Testis (tissue), 2 donors: ENCODE measurements at regions not wholly inside any gene's neighbourhood (a gene's known extent, or its start where the extent isn't known, plus 50 kb on each side); places are given as distances from the start of the nearest gene placed in this dataset.
"Not testable (repeated sequence)": the region's sequence is repeated elsewhere in the genome, so short reads cannot be mapped to it uniquely, and the experiment has no call there.

Experiments
- DNase-seq: peaks from one replicate; pipeline ENCODE4 v3.0.0-alpha.2; 2019
- H3K27ac ChIP-seq, 2 donors: fragments of 200-600 bp; sonication (generic); one replicate each; pipeline ENCODE4 v1.5.1; 2019
- H3K27me3 ChIP-seq: fragments of 200-600 bp; sonication (generic); one replicate; pipeline ENCODE4 v1.5.1; 2019
- H3K36me3 ChIP-seq: fragments of 200-600 bp; sonication (generic); one replicate; pipeline ENCODE4 v1.5.1; 2017; ENCODE audit warnings: low read depth; ENCODE audit errors: missing control alignments
- H3K4me1 ChIP-seq: fragments of 200-600 bp; sonication (generic); one replicate; pipeline ENCODE4 v1.5.1; 2019
- H3K4me3 ChIP-seq, 2 donors: fragments of 200-600 bp; sonication (generic); one replicate each; pipeline ENCODE4 v1.5.1; 2017 to 2019
- H3K9me3 ChIP-seq: fragments of 200-600 bp; sonication (generic); one replicate; pipeline ENCODE4 v1.5.1; 2017
- POLR2A ChIP-seq: fragments of 450-650 bp; IDR thresholded peaks from one replicate; pipeline ENCODE4 v1.6.1; 2017; ENCODE audit warnings: antibody characterized with exemption, mild to moderate bottlenecking, moderate library complexity
- WGBS, 2 donors: methylation state at CpG; one replicate each; pipeline ENCODE4 v1.1.5; 2018; 5-methylcytosine and 5-hydroxymethylcytosine counted together
- intact Hi-C: fragments of 100-400 bp; cut with DNase I; formaldehyde crosslinking; loops from one replicate; pipeline ENCODE4 v1.15.1; 2023; ENCODE audit warnings: low total_unique reads
- TF ChIP-seq, protein P1 (sequence below), 3 experiments: fragments of 450-650 bp in 2 of 3; fragments of 200-600 bp in 1 of 3; sonication (generic) in 1 of 3; IDR thresholded peaks; one replicate each; pipeline ENCODE4 v1.5.1; 2016 to 2019; ENCODE audit warnings: antibody characterized with exemption in 3 of 3, mild to moderate bottlenecking in 2 of 3, moderate library complexity in 1 of 3

DNA sequence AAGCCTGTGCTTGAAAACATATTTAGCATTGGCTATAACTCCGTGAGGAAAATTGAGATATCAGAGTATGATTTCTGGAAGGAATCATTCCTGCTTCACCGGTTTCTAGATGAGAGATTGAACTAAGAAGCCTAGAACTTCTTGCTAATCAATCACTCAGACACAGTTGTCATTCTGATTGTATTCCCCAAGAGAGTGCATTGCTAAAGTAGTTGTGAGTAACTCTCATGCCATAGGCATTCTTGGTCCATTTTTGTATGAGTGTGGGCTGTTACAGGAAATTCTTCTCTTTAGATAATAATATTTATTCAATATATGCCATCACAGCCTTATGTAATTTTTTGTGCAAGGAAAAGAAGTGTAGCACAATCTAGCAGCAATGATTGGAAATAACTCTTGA lies 893.3 kb upstream of the MDGA2 start:
- H3K9me3 ChIP-seq, result no peaks in the 10 kb centered on the region
- H3K27me3 ChIP-seq, result no peaks in the 10 kb centered on the region
- intact Hi-C loops, result no loop called here
- no peak for DNase-seq
- TF ChIP-seq, protein P1, sequence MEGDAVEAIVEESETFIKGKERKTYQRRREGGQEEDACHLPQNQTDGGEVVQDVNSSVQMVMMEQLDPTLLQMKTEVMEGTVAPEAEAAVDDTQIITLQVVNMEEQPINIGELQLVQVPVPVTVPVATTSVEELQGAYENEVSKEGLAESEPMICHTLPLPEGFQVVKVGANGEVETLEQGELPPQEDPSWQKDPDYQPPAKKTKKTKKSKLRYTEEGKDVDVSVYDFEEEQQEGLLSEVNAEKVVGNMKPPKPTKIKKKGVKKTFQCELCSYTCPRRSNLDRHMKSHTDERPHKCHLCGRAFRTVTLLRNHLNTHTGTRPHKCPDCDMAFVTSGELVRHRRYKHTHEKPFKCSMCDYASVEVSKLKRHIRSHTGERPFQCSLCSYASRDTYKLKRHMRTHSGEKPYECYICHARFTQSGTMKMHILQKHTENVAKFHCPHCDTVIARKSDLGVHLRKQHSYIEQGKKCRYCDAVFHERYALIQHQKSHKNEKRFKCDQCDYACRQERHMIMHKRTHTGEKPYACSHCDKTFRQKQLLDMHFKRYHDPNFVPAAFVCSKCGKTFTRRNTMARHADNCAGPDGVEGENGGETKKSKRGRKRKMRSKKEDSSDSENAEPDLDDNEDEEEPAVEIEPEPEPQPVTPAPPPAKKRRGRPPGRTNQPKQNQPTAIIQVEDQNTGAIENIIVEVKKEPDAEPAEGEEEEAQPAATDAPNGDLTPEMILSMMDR (IDR thresholded peaks at IDR 0.05), result no peak
- TF ChIP-seq POLR2A, result no peak
- H3K27ac ChIP-seq, result no peak overlapping the region
- no peaks in the 10 kb centered on the region for H3K36me3 ChIP-seq
- H3K4me3 ChIP-seq, result no peak overlapping the region
- 70 to 71% methylated on average over 2 of the region's 2 CpGs for WGBS, 2 donors
- no peaks in the 10 kb centered on the region for H3K4me1 ChIP-seq

DNA sequence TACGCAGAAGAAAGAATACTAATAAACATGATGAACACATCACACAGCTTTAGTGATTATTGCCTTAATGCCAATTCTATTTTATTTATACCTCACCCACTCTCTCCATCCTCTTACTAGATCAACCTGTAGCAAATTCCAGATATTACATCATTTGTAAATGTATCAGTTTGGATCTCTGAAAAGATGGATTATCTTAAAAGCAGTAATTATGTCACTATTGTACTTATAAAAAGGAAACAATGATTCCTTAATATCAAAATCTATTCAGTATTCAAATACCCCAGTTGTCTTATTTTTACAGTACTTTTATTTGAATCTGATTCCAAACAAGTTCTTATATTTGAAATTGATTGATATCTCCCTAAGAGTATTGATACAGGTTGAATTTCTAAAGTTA lies 892.8 kb upstream of the MDGA2 start:
- intact Hi-C loops, result no loop called here
- Histone ChIP-seq H3K4me3 (no peak overlapping the region), H3K4me1 (no peaks in the 10 kb centered on the region), H3K27me3 (no peaks in the 10 kb centered on the region), H3K27ac (no peak overlapping the region), H3K9me3 (no peaks in the 10 kb centered on the region), H3K36me3 (no peaks in the 10 kb centered on the region)
- TF ChIP-seq, protein P1 (IDR thresholded peaks at IDR 0.05), result no peak
- no peak for TF ChIP-seq POLR2A
- 75 to 95% methylated on average over 1 of the region's 1 CpG for WGBS, 2 donors
- no peak for DNase-seq

DNA sequence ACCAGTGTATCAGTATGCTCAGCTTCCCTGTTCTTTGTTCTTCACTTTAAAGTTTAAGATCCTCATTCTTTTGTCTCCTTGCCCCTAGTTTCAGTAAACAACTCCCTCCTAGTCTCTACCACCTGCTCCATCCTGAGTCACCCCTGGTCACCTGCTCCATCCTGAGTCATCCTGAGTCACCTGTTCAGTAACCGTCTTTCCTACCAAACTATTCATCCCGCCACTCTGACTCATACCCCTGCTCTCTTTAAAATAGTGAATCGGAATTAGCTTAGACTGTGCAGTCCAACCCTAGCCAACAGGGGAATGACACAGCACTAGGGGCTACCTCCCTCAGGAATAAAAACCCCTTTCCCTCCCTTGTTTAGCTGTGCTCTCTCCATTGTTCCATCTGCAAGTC lies 888.1 kb upstream of the MDGA2 start:
- Histone ChIP-seq H3K4me1 (no peaks in the 10 kb centered on the region), H3K27ac (no peak overlapping the region), H3K36me3 (no peaks in the 10 kb centered on the region), H3K27me3 (no peaks in the 10 kb centered on the region), H3K9me3 (no peaks in the 10 kb centered on the region), H3K4me3 (no peak overlapping the region)
- no peak for DNase-seq
- no peak for TF ChIP-seq POLR2A
- TF ChIP-seq, protein P1 (IDR thresholded peaks at IDR 0.05), result no peak
- intact Hi-C loops, result no loop called here
- 91 to 92% methylated on average over 3 of the region's 3 CpGs for WGBS, 2 donors

DNA sequence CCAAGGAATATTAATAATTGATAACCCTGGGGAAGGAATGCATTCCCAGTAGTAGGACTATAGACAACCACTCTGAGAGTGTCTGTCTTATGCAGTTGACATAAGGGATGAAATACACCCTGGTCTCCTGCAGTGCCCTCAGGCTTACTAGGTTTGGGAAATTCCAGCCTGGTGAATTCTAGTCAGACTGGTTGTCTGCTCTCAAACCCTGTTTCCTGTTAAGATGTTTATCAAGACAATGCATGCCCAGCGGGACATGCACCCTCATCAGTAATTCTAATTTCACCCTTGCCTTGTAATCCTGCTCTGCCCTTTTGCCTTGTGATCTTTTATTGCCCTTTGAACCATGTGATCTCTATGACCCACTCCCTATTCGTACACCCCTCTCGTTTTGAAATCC lies 886.0 kb upstream of the MDGA2 start:
- H3K27ac ChIP-seq, H3K4me1 ChIP-seq, H3K4me3 ChIP-seq, H3K9me3 ChIP-seq, H3K27me3 ChIP-seq, intact Hi-C loops, H3K36me3 ChIP-seq, DNase-seq: not testable (repeated sequence)
- WGBS, 2 donors, result 65 to 69% methylated on average over 3 of the region's 3 CpGs

DNA sequence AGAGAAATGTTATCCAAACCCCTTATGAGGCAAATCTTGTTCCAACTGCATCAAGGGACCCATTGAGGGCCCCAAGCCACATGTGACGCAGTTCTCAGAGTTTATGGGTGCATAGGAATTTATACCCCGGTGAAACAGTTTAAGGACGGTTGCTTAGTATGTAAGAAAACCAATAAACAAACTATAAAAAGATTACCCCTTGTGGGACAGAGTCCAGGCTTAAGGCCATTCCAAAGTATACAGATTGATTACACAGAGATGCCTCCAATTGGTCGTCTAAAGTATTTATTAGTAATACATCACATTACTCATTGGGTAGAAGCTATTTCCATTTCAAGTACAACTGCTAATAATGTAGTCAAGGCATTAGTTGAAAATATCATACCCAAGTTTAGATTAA lies 885.0 kb upstream of the MDGA2 start:
- Histone ChIP-seq H3K4me3 (no peak overlapping the region), H3K9me3 (no peaks in the 10 kb centered on the region), H3K36me3 (no peaks in the 10 kb centered on the region), H3K4me1 (no peaks in the 10 kb centered on the region), H3K27ac (no peak overlapping the region), H3K27me3 (no peaks in the 10 kb centered on the region)
- intact Hi-C loops, result no loop called here
- TF ChIP-seq POLR2A, result no peak
- TF ChIP-seq, protein P1 (IDR thresholded peaks at IDR 0.05), result no peak
- 80% methylated on average over 4 of the region's 4 CpGs for WGBS, 2 donors
- no peak for DNase-seq
